ENCODE measurements at regions not wholly inside any gene's neighbourhood (a gene's known extent, or its start where the extent isn't known, plus 50 kb on each side); places are given as distances from the start of the nearest gene placed in this dataset.

DNA sequence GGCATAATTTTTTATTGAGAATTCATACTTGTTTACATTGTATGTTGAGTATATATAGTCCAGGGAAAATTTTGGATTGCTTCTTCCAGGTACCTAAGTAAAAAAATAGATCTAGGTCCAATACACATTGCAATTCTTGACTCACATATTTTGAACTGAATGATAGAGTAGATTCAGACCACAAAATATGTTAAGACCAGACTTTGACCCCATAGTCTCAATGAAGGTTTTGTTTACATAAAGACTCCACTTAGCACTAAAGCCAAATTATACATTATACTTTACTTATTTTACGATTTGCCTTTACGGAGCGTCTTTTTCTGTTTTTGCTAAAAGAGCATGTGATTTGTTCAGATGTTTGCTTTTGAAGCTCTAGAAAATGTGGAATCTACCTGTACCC lies 144.1 kb upstream of the PTCHD4 start:
- Histone ChIP-seq H3K4me3 (no peak overlapping the region), H3K36me3 (no peaks in the 10 kb centered on the region), H3K27ac (no peak overlapping the region), H3K9me3 (no peaks in the 10 kb centered on the region), H3K4me1 (no peaks in the 10 kb centered on the region), H3K27me3 (no peaks in the 10 kb centered on the region)
- no peak for DNase-seq (ENCODE audit: low spot score)
- no peak for TF ChIP-seq CTCF (IDR thresholded peaks at IDR 0.05)

GRCh38 chr6:48249071-48249470 lies 138.1 kb upstream of the PTCHD4 start:
- H3K4me1 ChIP-seq = no peaks in the 10 kb centered on the region
- H3K36me3 ChIP-seq = no peaks in the 10 kb centered on the region
- no peaks in the 10 kb centered on the region for H3K9me3 ChIP-seq
- no peak overlapping the region for H3K27ac ChIP-seq
- no peak overlapping the region for H3K4me3 ChIP-seq
- no peak for DNase-seq (ENCODE audit: low spot score)
- no peak for TF ChIP-seq CTCF (IDR thresholded peaks at IDR 0.05)
- H3K27me3 ChIP-seq = no peaks in the 10 kb centered on the region

- Histone ChIP-seq H3K4me1 (no peaks in the 10 kb centered on the region), H3K9me3 (no peaks in the 10 kb centered on the region), H3K4me3 (no peak overlapping the region), H3K27ac (no peak overlapping the region), H3K27me3 (no peaks in the 10 kb centered on the region), H3K36me3 (no peaks in the 10 kb centered on the region)
- no peak for DNase-seq (ENCODE audit: low spot score)
- no peak for TF ChIP-seq CTCF (IDR thresholded peaks at IDR 0.05)
Observed at GRCh38 chr6:48243071-48243470, 132.1 kb upstream of the PTCHD4 start.

- no peaks in the 10 kb centered on the region for H3K4me1 ChIP-seq
- H3K4me3 ChIP-seq = no peak overlapping the region
- no peak overlapping the region for H3K27ac ChIP-seq
- no peaks in the 10 kb centered on the region for H3K27me3 ChIP-seq
- H3K36me3 ChIP-seq = no peaks in the 10 kb centered on the region
- DNase-seq (ENCODE audit: low spot score) = no peak
- H3K9me3 ChIP-seq = peaks cover 0 to 26% of the 10 kb centered on the region in 2 donors
- TF ChIP-seq CTCF (IDR thresholded peaks at IDR 0.05) = no peak
Observed at GRCh38 chr6:48240287-48240686, 129.3 kb upstream of the PTCHD4 start.

- Histone ChIP-seq H3K9me3 (peaks cover 0 to 28% of the 10 kb centered on the region in 2 donors), H3K27me3 (no peaks in the 10 kb centered on the region), H3K27ac (no peak overlapping the region), H3K4me1 (no peaks in the 10 kb centered on the region), H3K36me3 (no peaks in the 10 kb centered on the region), H3K4me3 (no peak overlapping the region)
- TF ChIP-seq CTCF (IDR thresholded peaks at IDR 0.05) = no peak
- DNase-seq (ENCODE audit: low spot score) = no peak
Observed at GRCh38 chr6:48236375-48236774, 125.4 kb upstream of the PTCHD4 start.

DNA sequence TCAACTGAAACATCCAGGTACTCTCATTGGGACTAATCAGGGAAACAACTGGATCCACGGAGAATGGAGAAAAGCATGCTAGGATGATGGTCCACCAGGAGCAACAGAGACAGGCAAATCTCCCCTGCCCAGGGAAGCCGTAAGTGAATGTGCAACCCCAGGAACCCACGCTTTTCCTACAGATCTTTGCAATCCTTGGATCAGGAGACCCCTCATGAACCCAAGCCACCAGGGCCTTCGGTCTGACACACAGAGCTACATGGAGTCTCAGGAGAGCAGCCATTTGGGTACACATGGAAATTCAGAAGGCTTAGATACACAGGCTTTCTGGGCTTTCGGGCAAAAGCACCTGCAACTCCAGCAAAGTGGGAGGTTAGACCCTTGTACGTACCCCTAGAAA lies 122.1 kb upstream of the PTCHD4 start:
- no peaks in the 10 kb centered on the region for H3K36me3 ChIP-seq
- no peak for TF ChIP-seq CTCF (IDR thresholded peaks at IDR 0.05)
- peaks cover 0 to 28% of the 10 kb centered on the region in 2 donors for H3K9me3 ChIP-seq
- H3K4me3 ChIP-seq = no peak overlapping the region
- H3K27me3 ChIP-seq = no peaks in the 10 kb centered on the region
- no peak for DNase-seq (ENCODE audit: low spot score)
- no peak overlapping the region for H3K27ac ChIP-seq
- no peaks in the 10 kb centered on the region for H3K4me1 ChIP-seq
